B cell (primary cell): ENCODE measurements at regions not wholly inside any gene's neighbourhood (a gene's known extent, or its start where the extent isn't known, plus 50 kb on each side); places are given as distances from the start of the nearest gene placed in this dataset.

Source experiments
- CTCF ChIP-seq: fragments of 200-600 bp; IDR thresholded peaks from one replicate; pipeline ENCODE4 v1.8.0; 2022; ENCODE audit warnings: antibody characterized with exemption, mild to moderate bottlenecking
- EZH2 ChIP-seq: IDR thresholded peaks from 2 replicates; pipeline ENCODE4 v1.6.1; 2012; ENCODE audit warnings: borderline replicate concordance, low read depth, mild to moderate bottlenecking, moderate library complexity, low read length; ENCODE audit not compliant: insufficient read depth, poor library complexity, severe bottlenecking

GRCh38 chr4:94068753-94069719, 138.6 kb upstream of the SMARCAD1 start:
- TF ChIP-seq CTCF (no peak), EZH2 (no peak)
